Parathyroid adenoma (tissue), 2 donors: ENCODE measurements at regions not wholly inside any gene's neighbourhood (a gene's known extent, or its start where the extent isn't known, plus 50 kb on each side); places are given as distances from the start of the nearest gene placed in this dataset.

Experiments
- H2AFZ ChIP-seq: fragments of 300-600 bp; sonication (generic); one replicate; pipeline ENCODE4 v1.7.0; 2017; ENCODE audit warnings: antibody characterized with exemption, mild to moderate bottlenecking
- H3K27ac ChIP-seq: fragments of 300-600 bp; sonication (generic); one replicate; pipeline ENCODE4 v1.7.0; 2017
- H3K27me3 ChIP-seq: fragments of 300-600 bp; sonication (generic); one replicate; pipeline ENCODE4 v1.7.0; 2017; ENCODE audit warnings: low read length; ENCODE audit not compliant: control insufficient read depth, insufficient read depth
- H3K36me3 ChIP-seq: fragments of 300-600 bp; sonication (generic); one replicate; pipeline ENCODE4 v1.7.0; 2017; ENCODE audit warnings: low read length; ENCODE audit not compliant: control insufficient read depth, insufficient read depth
- H3K4me1 ChIP-seq: fragments of 300-600 bp; sonication (generic); one replicate; pipeline ENCODE4 v1.7.0; 2017; ENCODE audit warnings: control low read depth
- H3K4me2 ChIP-seq: fragments of 300-600 bp; sonication (generic); one replicate; pipeline ENCODE4 v1.7.0; 2017; ENCODE audit warnings: low read length
- H3K4me3 ChIP-seq: fragments of 300-600 bp; sonication (generic); one replicate; pipeline ENCODE4 v1.7.0; 2017; ENCODE audit warnings: low read depth, low read length
- H3K79me2 ChIP-seq: fragments of 300-600 bp; sonication (generic); one replicate; pipeline ENCODE4 v1.7.0; 2017; ENCODE audit warnings: control low read depth
- H3K9ac ChIP-seq: fragments of 300-600 bp; sonication (generic); one replicate; pipeline ENCODE4 v1.7.0; 2017; ENCODE audit warnings: mild to moderate bottlenecking
- H3K9me3 ChIP-seq: fragments of 300-600 bp; sonication (generic); one replicate; pipeline ENCODE4 v1.7.0; 2017; ENCODE audit warnings: low read length; ENCODE audit not compliant: control insufficient read depth
- CTCF ChIP-seq: fragments of 300-600 bp; sonication (generic); IDR thresholded peaks from one replicate; pipeline ENCODE4 v1.7.0; 2017; ENCODE audit warnings: antibody characterized with exemption, mild to moderate bottlenecking
- donor health status: primary hyperparathyroidism.

DNA sequence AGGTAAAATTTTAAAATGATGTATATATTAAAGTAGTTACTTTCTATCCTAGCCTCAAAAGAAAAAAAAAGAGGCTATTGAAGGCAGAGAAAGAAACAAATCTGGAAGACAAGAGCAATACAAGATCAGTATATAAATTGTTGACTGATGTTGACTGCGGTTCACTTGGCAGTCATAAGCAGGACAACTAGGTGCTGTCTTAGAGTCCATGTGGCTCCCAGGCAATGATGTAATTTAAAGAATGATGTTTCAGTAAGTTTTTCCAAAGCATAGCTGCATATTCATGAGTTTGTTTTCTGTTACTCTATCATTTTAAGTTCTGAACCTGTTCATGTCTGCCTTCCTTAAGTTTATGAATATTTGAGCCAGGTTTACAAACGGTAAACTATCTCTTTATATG lies 630.2 kb downstream of the FAT4 start:
- Histone ChIP-seq H3K27me3 (no peaks in the 10 kb centered on the region), H3K4me2 (no peak overlapping the region), H3K4me3 (no peak overlapping the region), H3K27ac (no peak overlapping the region), H3K4me1 (no peaks in the 10 kb centered on the region), H3K9me3 (no peaks in the 10 kb centered on the region), H2AFZ (no peak overlapping the region), H3K79me2 (no peaks in the 10 kb centered on the region), H3K36me3 (no peaks in the 10 kb centered on the region), H3K9ac (no peak overlapping the region)
- no peak for TF ChIP-seq CTCF

- H2AFZ ChIP-seq, result no peak overlapping the region
- no peak overlapping the region for H3K27ac ChIP-seq
- no peaks in the 10 kb centered on the region for H3K27me3 ChIP-seq
- H3K9me3 ChIP-seq, result no peaks in the 10 kb centered on the region
- no peak for TF ChIP-seq CTCF
- H3K4me2 ChIP-seq, result no peak overlapping the region
- H3K9ac ChIP-seq, result no peak overlapping the region
- H3K4me3 ChIP-seq, result no peak overlapping the region
- H3K79me2 ChIP-seq, result no peaks in the 10 kb centered on the region
- H3K36me3 ChIP-seq, result no peaks in the 10 kb centered on the region
- H3K4me1 ChIP-seq, result no peaks in the 10 kb centered on the region
Measured at GRCh38 chr4:125948021-125948420, 633.3 kb downstream of the FAT4 start.

GRCh38 chr4:125951261-125951887 lies 636.6 kb downstream of the FAT4 start:
- no peak overlapping the region for H3K4me2 ChIP-seq
- TF ChIP-seq CTCF, result no peak
- no peak overlapping the region for H2AFZ ChIP-seq
- no peaks in the 10 kb centered on the region for H3K27me3 ChIP-seq
- no peak overlapping the region for H3K27ac ChIP-seq
- H3K36me3 ChIP-seq, result no peaks in the 10 kb centered on the region
- no peaks in the 10 kb centered on the region for H3K9me3 ChIP-seq
- H3K9ac ChIP-seq, result no peak overlapping the region
- H3K79me2 ChIP-seq, result no peaks in the 10 kb centered on the region
- H3K4me3 ChIP-seq, result no peak overlapping the region
- no peaks in the 10 kb centered on the region for H3K4me1 ChIP-seq

GRCh38 chr4:125952631-125953030 lies 637.9 kb downstream of the FAT4 start:
- Histone ChIP-seq H3K36me3 (no peaks in the 10 kb centered on the region), H3K79me2 (no peaks in the 10 kb centered on the region), H3K4me3 (no peak overlapping the region), H3K27ac (no peak overlapping the region), H3K4me2 (no peak overlapping the region), H3K27me3 (no peaks in the 10 kb centered on the region), H3K9ac (no peak overlapping the region), H3K9me3 (no peaks in the 10 kb centered on the region), H2AFZ (no peak overlapping the region), H3K4me1 (no peaks in the 10 kb centered on the region)
- no peak for TF ChIP-seq CTCF

GRCh38 chr4:125956276-125956675 lies 641.5 kb downstream of the FAT4 start:
- H3K4me2 ChIP-seq, result no peak overlapping the region
- TF ChIP-seq CTCF, result no peak
- H3K79me2 ChIP-seq, result no peaks in the 10 kb centered on the region
- H3K27ac ChIP-seq, result no peak overlapping the region
- H3K27me3 ChIP-seq, result no peaks in the 10 kb centered on the region
- H3K9ac ChIP-seq, result no peak overlapping the region
- H3K9me3 ChIP-seq, result no peaks in the 10 kb centered on the region
- no peaks in the 10 kb centered on the region for H3K36me3 ChIP-seq
- H2AFZ ChIP-seq, result no peak overlapping the region
- no peak overlapping the region for H3K4me3 ChIP-seq
- H3K4me1 ChIP-seq, result no peaks in the 10 kb centered on the region
